Fibroblast of mammary gland (primary cell): ENCODE measurements at regions not wholly inside any gene's neighbourhood (a gene's known extent, or its start where the extent isn't known, plus 50 kb on each side); places are given as distances from the start of the nearest gene placed in this dataset.
A peak's percentile ranks its signal among the peaks of the same experiment; 100 is the strongest.

Source experiments
- DNase-seq: peaks from one replicate; pipeline ENCODE4 v3.0.0-alpha.2; 2010; ENCODE audit warnings: low read depth
- H3K4me3 ChIP-seq: 2 replicates; pipeline ENCODE4 v1.5.1; 2011; ENCODE audit warnings: low read depth, mild to moderate bottlenecking, low read length, moderate library complexity; ENCODE audit not compliant: control insufficient read depth
- CTCF ChIP-seq: conservative IDR thresholded peaks from 2 replicates; pipeline ENCODE4 v1.5.1; 2011; ENCODE audit warnings: low read depth, low read length, inconsistent platforms; ENCODE audit not compliant: control insufficient read depth, insufficient read depth

- no peak for TF ChIP-seq CTCF
- DNase-seq = no peak
- no peak overlapping the region for H3K4me3 ChIP-seq
Measured at GRCh38 chr20:29687438-29687837, 1570.0 kb upstream of the DEFB115 start.

GRCh38 chr20:29689411-29690225 lies 1567.8 kb upstream of the DEFB115 start:
- H3K4me3 ChIP-seq = no peak overlapping the region
- TF ChIP-seq CTCF = no peak
- DNase-seq = peak; percentile 1

- no peak for TF ChIP-seq CTCF
- no peak for DNase-seq
- no peak overlapping the region for H3K4me3 ChIP-seq
Measured at GRCh38 chr20:29690274-29690673, 1567.2 kb upstream of the DEFB115 start.

- DNase-seq = no peak
- no peak for TF ChIP-seq CTCF
- H3K4me3 ChIP-seq = no peak overlapping the region
Measured at GRCh38 chr20:29740601-29740950, 1516.9 kb upstream of the DEFB115 start.

- TF ChIP-seq CTCF = no peak
- no peak for DNase-seq
- H3K4me3 ChIP-seq = no peak overlapping the region
Measured at GRCh38 chr20:29740951-29741593, 1516.4 kb upstream of the DEFB115 start.

- no peak for TF ChIP-seq CTCF
- no peak overlapping the region for H3K4me3 ChIP-seq
- DNase-seq = no peak
Measured at GRCh38 chr20:29741594-29741893, 1515.9 kb upstream of the DEFB115 start.
